Common myeloid progenitor, CD34-positive (primary cell): ENCODE measurements at regions not wholly inside any gene's neighbourhood (a gene's known extent, or its start where the extent isn't known, plus 50 kb on each side); places are given as distances from the start of the nearest gene placed in this dataset.

ENCODE experiments used
- CTCF ChIA-PET: fragments of 350-600 bp; sonication (Branson Sonifier 250); formaldehyde crosslinking; loops from one replicate; lab custom pipeline; 2021; ENCODE audit warnings: antibody characterized with exemption; lab: Charles Lee
- POLR2A ChIA-PET: fragments of 350-600 bp; sonication (Branson Sonifier 250); formaldehyde crosslinking; loops from one replicate; lab custom pipeline; 2021; ENCODE audit warnings: antibody characterized with exemption; lab: Charles Lee
- DNase-seq, 3 donors: peaks; one replicate each; pipeline versions ENCODE4 v3.0.0 to v3.0.0-alpha.2; 2013
- H3K27ac ChIP-seq, 2 experiments: 1 replicate in 1 of 2; 2 replicates in 1 of 2; pipeline ENCODE4 v1.7.0; 2013; ENCODE audit warnings: inconsistent platforms in 2 of 2, low read length in 2 of 2, mild to moderate bottlenecking in 2 of 2, low read depth in 1 of 2, moderate library complexity in 1 of 2; ENCODE audit not compliant: severe bottlenecking in 2 of 2, insufficient read depth in 1 of 2, poor library complexity in 1 of 2
- H3K27me3 ChIP-seq, 5 experiments: replicated peaks in 2 of 5; 1 replicate in 3 of 5; 2 replicates in 2 of 5; pipeline versions ENCODE4 v1.6.1 to v1.7.0; 2013; ENCODE audit warnings: low read length in 4 of 5, mild to moderate bottlenecking in 2 of 5, moderate library complexity in 2 of 5, inconsistent platforms in 1 of 5; ENCODE audit not compliant: insufficient read depth in 5 of 5, control insufficient read depth in 4 of 5
- H3K36me3 ChIP-seq, 4 experiments: 1 replicate in 2 of 4; 2 replicates in 2 of 4; pipeline versions ENCODE4 v1.6.1 to v1.7.0; 2013; ENCODE audit warnings: low read length in 3 of 4, control low read depth in 1 of 4, mild to moderate bottlenecking in 1 of 4; ENCODE audit not compliant: control insufficient read depth in 4 of 4, insufficient read depth in 4 of 4
- H3K4me1 ChIP-seq, 4 experiments: 1 replicate in 3 of 4; 2 replicates in 1 of 4; pipeline versions ENCODE4 v1.6.1 to v1.7.1; 2013; ENCODE audit warnings: low read length in 3 of 4, mild to moderate bottlenecking in 3 of 4, control low read depth in 1 of 4, inconsistent platforms in 1 of 4, moderate library complexity in 1 of 4; ENCODE audit not compliant: control insufficient read depth in 4 of 4, insufficient read depth in 4 of 4; ENCODE audit errors: control extremely low read depth in 1 of 4
- H3K4me3 ChIP-seq, 7 experiments: 1 replicate in 4 of 7; 2 replicates in 3 of 7; pipeline versions ENCODE4 v1.5.1 to v1.7.0; 2013; ENCODE audit warnings: mild to moderate bottlenecking in 7 of 7, low read length in 6 of 7, moderate library complexity in 6 of 7, inconsistent platforms in 2 of 7, low read depth in 2 of 7, control low read depth in 1 of 7; ENCODE audit not compliant: insufficient read depth in 4 of 7, control insufficient read depth in 1 of 7; ENCODE audit errors: extremely low read depth in 1 of 7
- H3K9me3 ChIP-seq, 5 experiments: 1 replicate in 4 of 5; 2 replicates in 1 of 5; pipeline versions ENCODE4 v1.6.1 to v1.7.1; 2013; ENCODE audit warnings: low read length in 4 of 5, mild to moderate bottlenecking in 2 of 5, inconsistent platforms in 1 of 5, low read depth in 1 of 5, moderate library complexity in 1 of 5; ENCODE audit not compliant: control insufficient read depth in 4 of 5, insufficient read depth in 2 of 5; ENCODE audit errors: control extremely low read depth in 1 of 5
- WGBS: methylation state at CpG from one replicate; pipeline ENCODE4 v1.1.5; 2013; ENCODE audit not compliant: insufficient coverage; 5-methylcytosine and 5-hydroxymethylcytosine counted together

DNA sequence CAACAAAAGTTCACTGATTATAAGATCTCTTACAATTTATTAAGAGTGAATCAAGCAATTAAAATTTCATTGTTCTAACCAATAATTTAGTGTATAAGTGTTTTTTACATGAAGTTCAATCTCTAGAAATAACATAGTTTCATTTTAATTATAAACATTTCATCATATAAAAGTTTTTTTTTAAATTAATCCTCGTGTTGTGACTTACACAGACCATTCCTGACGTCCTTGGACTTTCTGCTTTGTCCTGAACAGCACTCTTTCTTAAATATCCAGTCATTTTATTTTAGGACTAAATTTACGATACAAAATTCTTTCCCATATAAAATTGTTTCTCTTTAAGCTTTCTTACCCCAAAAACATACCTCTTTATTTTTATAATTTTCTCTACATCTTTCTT is 841.7 kb upstream of the POU3F4 start:
- 60% methylated on average over 1 of the region's 3 CpGs for WGBS

DNA sequence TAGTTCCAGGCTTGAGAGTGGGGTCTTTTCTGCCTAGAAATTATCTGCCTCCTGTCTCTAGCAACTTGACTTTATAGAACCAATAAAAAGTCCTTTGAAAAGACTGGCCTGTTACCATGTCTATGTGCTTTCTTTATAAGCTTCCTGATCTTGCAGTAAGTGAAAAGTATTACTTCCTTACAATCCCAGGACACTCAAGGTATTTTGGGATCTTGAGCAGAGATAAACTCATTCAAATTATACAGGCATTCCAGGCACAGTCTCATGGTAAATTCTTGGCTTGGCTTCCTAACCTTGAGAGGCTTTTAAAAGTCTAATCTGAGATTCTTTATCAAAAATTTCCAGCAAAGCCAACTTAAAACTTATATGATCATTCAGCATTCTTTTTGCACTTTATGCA is 833.0 kb upstream of the POU3F4 start:
- no peak overlapping the region for H3K4me3 ChIP-seq
- CTCF ChIA-PET = no interaction called here
- no peak for DNase-seq
- H3K27ac ChIP-seq = no peak overlapping the region
- POLR2A ChIA-PET = no interaction called here
- H3K4me1 ChIP-seq = no peaks in the 10 kb centered on the region
- H3K27me3 ChIP-seq = peaks cover 0 to 2% (median 0%) of the 10 kb centered on the region in 5 experiments
- no peaks in the 10 kb centered on the region for H3K9me3 ChIP-seq
- H3K36me3 ChIP-seq = no peaks in the 10 kb centered on the region

More for the DNA sequence above, 841.7 kb upstream of the POU3F4 start:
- no peak overlapping the region for H3K27ac ChIP-seq
- peaks cover 0 to 1% (median 0%) of the 10 kb centered on the region in 5 experiments for H3K9me3 ChIP-seq
- H3K4me1 ChIP-seq = no peaks in the 10 kb centered on the region
- no peak overlapping the region for H3K4me3 ChIP-seq
- peaks cover 0 to 2% (median 0%) of the 10 kb centered on the region in 5 experiments for H3K27me3 ChIP-seq
- CTCF ChIA-PET = no interaction called here
- no peaks in the 10 kb centered on the region for H3K36me3 ChIP-seq
- POLR2A ChIA-PET = no interaction called here
- no peak for DNase-seq

DNA sequence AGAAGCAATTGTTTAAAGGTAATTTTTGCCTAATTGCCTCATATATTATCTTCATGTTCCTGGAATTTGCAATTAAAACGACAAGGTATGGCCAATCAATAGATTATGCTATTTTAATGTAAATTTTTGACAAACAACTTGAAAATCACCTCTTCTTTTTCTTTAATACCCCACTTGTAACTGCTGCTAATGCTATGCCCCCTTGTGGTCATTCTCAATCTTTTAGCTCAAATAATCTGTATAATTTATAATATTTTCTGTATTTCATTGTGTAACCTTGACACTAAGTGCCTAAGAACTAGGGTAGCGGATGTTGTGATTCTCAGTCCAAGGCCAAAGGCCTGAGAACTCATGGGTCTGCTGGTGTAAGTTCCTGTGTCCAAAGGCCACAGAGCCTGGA is 831.7 kb upstream of the POU3F4 start:
- no peak overlapping the region for H3K27ac ChIP-seq
- no peaks in the 10 kb centered on the region for H3K4me1 ChIP-seq
- POLR2A ChIA-PET = no interaction called here
- H3K4me3 ChIP-seq = no peak overlapping the region
- no peaks in the 10 kb centered on the region for H3K36me3 ChIP-seq
- no peaks in the 10 kb centered on the region for H3K9me3 ChIP-seq
- no peaks in the 10 kb centered on the region for H3K27me3 ChIP-seq
- WGBS = 78% methylated on average over 1 of the region's 2 CpGs
- DNase-seq = peak; percentile 11 to 34 (median 31)
- CTCF ChIA-PET = interaction anchor here (1.0 to 1.3 kb wide), 2 partner anchors 719 kb away, joined by 4 read pairs; no protein-coding TSS in a partner anchor

DNA sequence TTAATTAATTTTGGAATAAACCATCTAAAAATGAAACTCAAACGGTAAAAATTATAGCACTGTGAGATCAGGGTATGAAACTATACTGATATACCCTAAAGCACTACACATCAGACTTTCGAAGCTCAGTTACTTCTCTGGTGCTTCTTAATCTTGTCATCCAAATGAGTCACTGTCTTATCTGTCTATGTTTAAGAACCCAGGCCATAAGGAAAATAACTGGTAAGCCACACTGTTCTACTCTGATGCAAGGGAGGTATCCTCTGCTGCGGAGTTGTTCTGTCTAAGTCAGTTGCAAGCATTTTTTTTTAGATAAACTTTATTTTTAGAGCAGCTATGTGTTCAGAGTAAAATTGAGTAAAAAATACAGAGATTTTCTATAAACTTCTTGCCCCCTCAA is 830.8 kb upstream of the POU3F4 start:
- Histone ChIP-seq H3K9me3 (no peaks in the 10 kb centered on the region), H3K4me1 (no peaks in the 10 kb centered on the region), H3K27ac (no peak overlapping the region), H3K4me3 (no peak overlapping the region), H3K36me3 (no peaks in the 10 kb centered on the region), H3K27me3 (no peaks in the 10 kb centered on the region)
- WGBS = 90% methylated on average over 1 of the region's 3 CpGs
- ChIA-PET POLR2A (no interaction called here), CTCF (interaction anchor here (0.6 to 1.3 kb wide), 3 partner anchors 717 to 720 kb away, joined by 3 to 4 read pairs (median 3); no protein-coding TSS in a partner anchor)
- no peak for DNase-seq

DNA sequence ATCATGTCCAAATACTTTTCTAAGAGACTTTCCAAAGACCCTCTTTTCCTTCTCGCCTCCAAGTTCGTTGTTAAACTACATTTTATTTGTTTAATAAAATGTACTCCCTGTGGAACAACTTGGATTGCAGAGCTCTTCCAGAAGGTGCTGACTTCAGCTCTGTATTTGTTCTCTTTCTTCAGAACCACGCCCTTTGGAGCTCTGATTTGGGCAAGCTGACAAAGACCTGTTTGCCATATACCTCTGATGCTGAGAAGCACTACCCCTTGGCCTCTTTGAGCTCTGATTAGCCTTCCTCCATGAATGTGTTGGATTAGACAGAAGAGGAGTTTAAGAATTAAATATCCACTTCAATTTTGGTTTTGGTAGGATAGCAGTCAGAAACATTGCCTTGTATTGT is 815.1 kb upstream of the POU3F4 start:
- WGBS = 63% methylated on average over 1 of the region's 3 CpGs

DNA sequence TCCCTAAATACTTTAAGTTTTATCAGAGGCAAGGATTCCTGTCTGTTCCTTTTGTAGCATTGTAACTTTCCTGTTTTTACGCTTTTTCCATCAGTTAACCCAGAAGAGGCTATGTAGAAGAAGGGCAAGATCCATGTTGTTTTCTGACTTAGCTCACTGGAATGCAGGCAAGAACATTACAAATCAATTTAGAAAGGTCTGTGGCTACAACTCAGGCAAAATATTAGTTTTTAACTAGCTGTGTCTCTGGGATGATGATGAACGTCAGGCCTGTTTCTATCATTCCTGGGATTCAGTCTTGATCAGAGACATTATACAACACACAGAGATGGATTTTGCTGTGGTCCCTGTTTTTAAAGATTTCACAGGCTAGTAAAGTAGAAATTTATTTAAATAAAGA is 813.0 kb upstream of the POU3F4 start:
- Histone ChIP-seq H3K4me3 (no peak overlapping the region), H3K4me1 (no peaks in the 10 kb centered on the region), H3K9me3 (no peaks in the 10 kb centered on the region), H3K27ac (no peak overlapping the region), H3K27me3 (no peaks in the 10 kb centered on the region), H3K36me3 (no peaks in the 10 kb centered on the region)
- ChIA-PET POLR2A (no interaction called here), CTCF (no interaction called here)
- no peak for DNase-seq
- 100% methylated on average over 1 of the region's 2 CpGs for WGBS

More for the DNA sequence above, 815.1 kb upstream of the POU3F4 start:
- POLR2A ChIA-PET = no interaction called here
- no peak overlapping the region for H3K4me3 ChIP-seq
- no peak for DNase-seq
- no peaks in the 10 kb centered on the region for H3K9me3 ChIP-seq
- H3K36me3 ChIP-seq = no peaks in the 10 kb centered on the region
- CTCF ChIA-PET = no interaction called here
- no peaks in the 10 kb centered on the region for H3K27me3 ChIP-seq
- no peaks in the 10 kb centered on the region for H3K4me1 ChIP-seq
- H3K27ac ChIP-seq = no peak overlapping the region

DNA sequence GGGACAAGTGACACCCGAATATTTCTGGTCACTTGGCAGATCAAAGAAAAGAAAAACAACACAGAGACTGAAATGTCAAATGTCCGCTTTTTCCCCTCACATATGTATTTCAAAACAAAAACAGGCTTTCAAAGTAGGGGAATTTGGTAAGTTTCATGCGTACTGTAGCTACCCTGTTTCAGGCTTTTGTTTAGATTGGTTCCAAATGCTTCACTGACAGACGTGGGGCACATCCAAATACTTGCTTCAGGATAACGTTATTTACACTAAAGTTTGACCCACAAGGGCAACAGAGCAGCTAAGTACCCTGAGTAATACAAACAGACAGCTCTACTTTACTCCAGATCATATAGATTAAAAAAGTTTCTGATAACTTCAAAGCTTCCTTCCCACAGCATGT is 804.5 kb upstream of the POU3F4 start:
- ChIA-PET POLR2A (no interaction called here), CTCF (no interaction called here)
- Histone ChIP-seq H3K9me3 (no peaks in the 10 kb centered on the region), H3K27ac (no peak overlapping the region), H3K4me1 (no peaks in the 10 kb centered on the region), H3K27me3 (peaks cover 0 to 3% (median 0%) of the 10 kb centered on the region in 5 experiments), H3K36me3 (no peaks in the 10 kb centered on the region), H3K4me3 (no peak overlapping the region)
- no peak for DNase-seq
- 69% methylated on average over 3 of the region's 5 CpGs for WGBS
